GM04504 (cell line): ENCODE measurements at regions not wholly inside any gene's neighbourhood (a gene's known extent, or its start where the extent isn't known, plus 50 kb on each side); places are given as distances from the start of the nearest gene placed in this dataset.

Experiments
- DNase-seq: peaks from one replicate; pipeline ENCODE4 v3.0.0-alpha.2; 2012; ENCODE audit warnings: low read depth

DNA sequence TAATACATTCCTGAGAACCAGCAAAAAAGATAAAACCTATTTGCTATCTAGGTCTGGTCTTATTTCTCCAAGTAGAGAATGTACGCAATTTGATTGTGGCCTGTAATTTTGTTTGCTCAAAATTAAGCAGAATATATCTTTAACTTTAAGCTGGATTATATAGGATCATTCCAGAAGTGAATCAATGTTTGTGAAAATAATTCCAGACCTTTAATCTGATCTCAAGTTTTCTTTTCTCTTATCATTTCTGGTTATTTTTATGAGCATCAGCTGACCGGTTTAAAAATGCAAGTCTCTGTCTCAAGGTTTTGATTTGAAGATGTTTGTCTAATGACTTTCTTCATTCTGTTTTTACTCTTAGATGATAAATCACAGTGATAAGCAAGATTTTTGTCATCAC, 997.9 kb upstream of the FLRT2 start:
- no peak for DNase-seq

- no peak for DNase-seq
These were observed 996.7 kb upstream of the FLRT2 start for GRCh38 chr14:84533181-84533725.

- DNase-seq = no peak
These were observed 996.2 kb upstream of the FLRT2 start for GRCh38 chr14:84533791-84534190.

- no peak for DNase-seq
These were observed 994.5 kb upstream of the FLRT2 start for GRCh38 chr14:84535484-84535883.

DNA sequence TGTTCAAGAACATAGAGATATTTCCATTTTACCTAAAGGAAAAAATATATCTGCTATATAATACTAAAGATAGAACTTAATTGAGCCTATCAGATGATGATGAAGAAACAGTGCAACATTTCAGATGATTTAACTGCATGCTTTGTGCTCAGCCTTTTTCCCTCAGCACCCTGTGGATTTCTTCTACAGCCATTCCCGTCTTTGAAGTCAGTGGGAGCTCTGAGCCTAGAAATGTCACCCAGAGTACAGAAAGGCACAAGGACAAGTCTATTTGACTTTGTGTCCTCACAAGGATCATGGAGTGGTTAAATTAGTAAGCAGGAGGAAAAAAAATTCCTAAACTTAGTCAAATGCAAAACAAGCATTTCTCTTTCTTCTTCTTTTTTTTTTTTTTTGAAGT, 994.0 kb upstream of the FLRT2 start:
- DNase-seq = no peak

DNA sequence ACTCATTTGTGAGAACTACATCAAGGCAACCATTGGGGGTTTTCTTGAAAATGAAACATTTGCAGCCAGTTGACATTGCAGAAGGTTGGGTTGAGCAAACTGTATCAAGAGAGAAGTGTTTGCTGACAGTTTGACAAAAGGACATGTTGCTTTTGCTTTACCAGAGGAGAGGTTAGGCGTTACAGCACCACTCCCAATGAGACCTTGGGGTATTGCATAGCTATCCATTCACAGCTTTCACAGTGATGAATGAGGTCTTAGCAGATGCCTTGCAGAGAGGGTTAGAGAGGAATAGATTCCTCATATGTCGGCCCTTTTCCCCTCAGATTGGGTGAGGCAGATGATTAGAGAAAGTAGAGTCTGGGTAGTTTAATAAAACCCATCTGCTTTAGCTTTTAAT, 988.9 kb upstream of the FLRT2 start:
- DNase-seq = no peak

DNA sequence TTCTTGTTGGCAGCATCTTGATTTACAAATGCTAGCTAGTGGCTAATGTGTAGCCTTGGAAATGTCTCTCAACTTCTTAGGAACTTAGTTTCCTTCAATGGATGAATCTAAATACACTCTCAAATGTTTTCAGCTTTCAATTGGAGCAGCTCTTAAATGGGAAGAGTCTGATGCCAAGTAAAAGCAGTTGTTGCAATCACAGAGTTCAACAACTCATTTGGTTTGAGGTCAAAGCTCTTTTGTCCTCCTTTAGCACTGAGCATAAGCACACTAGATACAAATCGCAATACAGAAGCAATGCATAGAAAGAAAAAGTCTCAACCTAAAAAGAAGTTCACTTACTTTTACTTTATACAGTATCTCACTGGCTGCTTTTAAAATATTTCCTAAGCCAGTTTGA, 986.1 kb upstream of the FLRT2 start:
- DNase-seq = no peak

- no peak for DNase-seq
These were observed 985.3 kb upstream of the FLRT2 start for GRCh38 chr14:84544486-84545131.

DNA sequence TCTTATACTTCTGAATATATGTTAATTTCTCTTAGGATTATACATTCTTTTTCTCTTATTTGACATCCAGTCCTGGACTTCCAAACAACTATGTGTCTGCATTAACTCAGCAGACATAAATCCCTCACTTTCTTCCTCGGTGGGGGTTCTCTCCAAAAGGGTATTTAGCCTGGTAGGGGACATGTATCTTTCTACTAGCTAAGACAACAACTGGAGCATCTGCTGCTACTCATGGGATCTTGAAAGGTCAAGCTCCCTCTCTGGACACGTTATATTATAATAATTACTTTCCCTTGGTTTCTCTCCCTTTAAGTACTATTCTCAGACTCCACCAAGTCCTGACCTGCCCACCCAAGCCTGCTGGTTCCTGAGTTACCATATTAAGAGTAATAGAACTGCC, 983.7 kb upstream of the FLRT2 start:
- no peak for DNase-seq

DNA sequence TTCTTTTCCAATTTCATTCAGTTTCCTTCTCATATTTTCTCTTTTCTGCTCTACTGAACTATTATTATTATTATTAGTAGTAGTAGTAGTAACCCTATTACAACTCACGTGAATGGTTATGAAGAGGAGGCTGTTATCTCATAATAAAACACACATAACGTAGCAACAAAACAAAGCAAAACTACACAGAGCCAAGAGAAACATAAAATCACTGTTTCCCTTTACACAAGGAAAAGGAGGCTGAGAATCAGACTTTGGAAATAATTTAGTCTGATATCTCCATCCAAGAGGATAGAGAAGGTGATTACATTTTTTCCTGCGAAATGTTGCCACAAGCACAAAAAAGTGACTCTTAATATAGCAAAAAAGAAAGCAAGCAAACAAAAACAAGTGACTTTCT, 975.8 kb upstream of the FLRT2 start:
- DNase-seq = no peak

DNA sequence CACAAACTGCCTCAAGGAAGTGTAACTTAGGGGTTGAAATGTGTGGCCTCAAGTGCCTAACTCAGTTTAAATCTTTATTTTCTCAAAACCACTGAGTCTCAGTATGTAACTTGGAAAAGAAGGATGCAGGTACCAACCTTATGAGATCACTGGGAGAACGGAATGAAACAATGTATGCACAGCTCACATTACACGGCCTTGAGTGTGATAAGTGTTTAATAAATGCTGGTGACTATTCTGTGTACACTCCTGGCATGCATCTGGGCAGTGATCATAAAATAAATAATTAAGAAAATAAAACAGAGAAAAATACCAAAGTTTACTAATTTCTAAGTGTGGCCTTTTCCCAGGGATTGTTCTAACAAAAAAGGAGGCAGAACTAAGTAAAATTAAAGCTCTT, 974.5 kb upstream of the FLRT2 start:
- no peak for DNase-seq

DNA sequence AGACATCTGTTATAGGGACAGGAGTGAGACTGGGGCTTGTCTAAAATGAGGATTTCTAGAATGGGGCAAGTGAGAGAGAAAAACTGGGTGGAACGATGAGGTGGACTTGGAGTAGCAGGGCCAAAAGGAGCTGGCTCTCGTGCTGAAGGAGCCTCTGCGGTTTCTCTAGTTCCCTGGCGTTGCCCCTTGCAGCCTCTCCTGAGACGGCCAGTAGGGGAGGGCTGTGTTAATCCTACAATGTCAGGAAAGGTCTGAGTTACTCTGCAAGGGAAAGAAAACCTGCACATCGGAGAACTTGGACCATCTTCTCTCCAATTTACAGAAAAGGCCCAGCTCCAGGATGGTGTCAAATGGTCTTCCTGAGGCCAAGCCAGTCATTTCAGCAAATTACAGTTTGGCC, 963.8 kb upstream of the FLRT2 start:
- DNase-seq = no peak

GRCh38 chr14:84575681-84576080, 954.3 kb upstream of the FLRT2 start:
- DNase-seq = no peak

GRCh38 chr14:84579292-84579691, 950.7 kb upstream of the FLRT2 start:
- DNase-seq = no peak

GRCh38 chr14:84581041-84581440, 948.9 kb upstream of the FLRT2 start:
- DNase-seq = no peak

GRCh38 chr14:84584511-84584910, 945.4 kb upstream of the FLRT2 start:
- no peak for DNase-seq

- DNase-seq = no peak
These were observed 938.0 kb upstream of the FLRT2 start for GRCh38 chr14:84591827-84592445.

- no peak for DNase-seq
These were observed 937.2 kb upstream of the FLRT2 start for GRCh38 chr14:84592770-84593169.

DNA sequence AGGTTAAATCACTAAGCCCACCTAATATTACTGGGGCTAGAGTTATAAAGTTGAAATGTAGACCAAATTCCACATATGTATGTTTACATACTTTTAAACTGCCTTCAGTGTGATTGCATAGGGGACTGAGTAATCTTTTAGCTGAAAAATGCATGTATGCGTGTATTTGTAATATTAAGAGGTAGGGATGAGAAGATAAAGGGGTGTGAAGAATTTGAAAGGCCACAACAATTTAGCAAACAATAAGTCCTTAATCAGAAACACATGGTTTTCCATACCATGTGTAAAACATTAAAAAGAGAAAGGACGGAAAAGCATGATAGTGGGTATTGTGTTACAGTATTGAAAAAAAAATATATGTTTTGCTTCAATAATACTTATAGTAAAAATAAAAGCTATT, 919.9 kb upstream of the FLRT2 start:
- DNase-seq = no peak

GRCh38 chr14:84622357-84622756, 907.6 kb upstream of the FLRT2 start:
- no peak for DNase-seq

DNA sequence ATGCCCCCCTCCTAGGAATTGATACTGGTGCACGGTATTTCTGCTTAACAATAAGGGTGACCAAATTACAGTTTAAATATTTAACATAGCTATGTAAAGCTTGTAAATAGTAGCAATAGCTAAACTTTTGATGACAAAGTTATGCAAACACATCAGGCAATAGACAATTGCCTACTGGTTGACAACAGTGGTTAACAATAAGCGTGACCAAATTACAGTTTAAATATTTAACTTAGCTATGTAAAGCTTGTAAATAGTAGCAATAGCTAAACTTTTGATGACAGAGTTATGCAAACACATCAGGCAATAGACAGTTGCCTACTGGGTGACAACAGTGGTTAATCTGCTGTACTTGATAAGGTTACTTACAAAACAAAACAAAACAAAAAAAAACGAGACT, 886.5 kb upstream of the FLRT2 start:
- DNase-seq = no peak

- DNase-seq = no peak
These were observed 883.0 kb upstream of the FLRT2 start for GRCh38 chr14:84646786-84647500.

- no peak for DNase-seq
These were observed 874.9 kb upstream of the FLRT2 start for GRCh38 chr14:84655014-84655413.
